Transverse colon (tissue), 4 donors: ENCODE measurements at regions not wholly inside any gene's neighbourhood (a gene's known extent, or its start where the extent isn't known, plus 50 kb on each side); places are given as distances from the start of the nearest gene placed in this dataset.
"Not testable (repeated sequence)": the region's sequence is repeated elsewhere in the genome, so short reads cannot be mapped to it uniquely, and the experiment has no call there.

Source experiments
- DNase-seq: peaks from one replicate; pipeline ENCODE4 v3.0.0-alpha.2; 2019
- H3K27ac ChIP-seq, 4 donors: fragments of 200-600 bp; sonication (generic); 2 replicates each; pipeline ENCODE4 v1.5.1; 2016 to 2018; ENCODE audit warnings: inconsistent platforms in 4 of 4
- H3K27me3 ChIP-seq: fragments of 200-600 bp; sonication (generic); 2 replicates; pipeline ENCODE4 v1.5.1; 2017; ENCODE audit warnings: inconsistent platforms
- H3K36me3 ChIP-seq, 4 donors: fragments of 200-600 bp; sonication (generic); 2 replicates each; pipeline ENCODE4 v1.5.1; 2017 to 2019; ENCODE audit warnings: inconsistent platforms in 4 of 4
- H3K4me1 ChIP-seq, 4 donors: fragments of 200-600 bp; sonication (generic); 2 replicates each; pipeline ENCODE4 v1.5.1; 2017 to 2020; ENCODE audit warnings: inconsistent platforms in 4 of 4
- H3K4me3 ChIP-seq, 4 donors: fragments of 200-600 bp; sonication (generic); 1 replicate in 1 of 4; 2 replicates in 3 of 4; pipeline versions ENCODE4 v1.5.1 to v1.6.1; 2017 to 2019; ENCODE audit warnings: inconsistent platforms in 4 of 4
- H3K9me3 ChIP-seq, 2 donors: fragments of 200-600 bp; sonication (generic); 2 replicates each; pipeline ENCODE4 v1.5.1; 2017 to 2019; ENCODE audit warnings: inconsistent platforms in 2 of 2
- CTCF ChIP-seq, 5 experiments: fragments of 200-600 bp in 3 of 5; fragments of 450-650 bp in 2 of 5; sonication (generic) in 3 of 5; IDR thresholded peaks; 1 replicate in 2 of 5; 2 replicates in 3 of 5; pipeline ENCODE4 v1.5.1; 2016 to 2017; ENCODE audit warnings: antibody characterized with exemption in 5 of 5, inconsistent platforms in 3 of 5, mild to moderate bottlenecking in 2 of 5, moderate library complexity in 1 of 5
- EP300 ChIP-seq: sonication (generic); formaldehyde crosslinking; IDR thresholded peaks from one replicate; pipeline ENCODE4 v1.6.1; 2017; ENCODE audit warnings: antibody characterized with exemption, low read depth
- POLR2A ChIP-seq: fragments of 450-650 bp; IDR thresholded peaks from one replicate; pipeline ENCODE4 v1.6.1; 2016; ENCODE audit warnings: antibody characterized with exemption, mild to moderate bottlenecking, moderate library complexity
- POLR2AphosphoS5 ChIP-seq, 3 donors: sonication (generic); formaldehyde crosslinking; IDR thresholded peaks; one replicate each; pipeline ENCODE4 v1.6.1; 2016; ENCODE audit warnings: antibody characterized with exemption in 3 of 3
- WGBS, 2 donors: methylation state at CpG; one replicate each; pipeline ENCODE4 v1.1.5; 2018; ENCODE audit warnings: low coverage in 1 of 2; 5-methylcytosine and 5-hydroxymethylcytosine counted together
- in situ Hi-C, 4 donors: fragments of 200-750 bp; cut with MboI; loops; one replicate each; pipeline versions ENCODE4 v1.15.0 to v1.15.1; 2017; ENCODE audit warnings: low sequenced_read_pairs in 3 of 4, low pct_ligation_motif_present in 1 of 4, low pct_unique_long_range_greater_than_20kb in 1 of 4
- intact Hi-C: fragments of 100-400 bp; cut with DNase I; formaldehyde crosslinking; loops from one replicate; pipeline ENCODE4 v1.15.1; 2023; ENCODE audit warnings: low total_unique reads

GRCh38 chr9:83191154-83191553, 128.2 kb upstream of the RASEF start:
- no peak overlapping the region for H3K27ac ChIP-seq
- no peak for TF ChIP-seq POLR2A
- no peak for TF ChIP-seq EP300
- no peak for TF ChIP-seq POLR2AphosphoS5 (IDR thresholded peaks at IDR 0.05)
- no peak for TF ChIP-seq CTCF (IDR thresholded peaks at IDR 0.05)
- peaks cover 3% of the 10 kb centered on the region for H3K27me3 ChIP-seq
- no peak overlapping the region for H3K4me3 ChIP-seq
- DNase-seq, result no peak
- no peaks in the 10 kb centered on the region for H3K4me1 ChIP-seq
- in situ Hi-C loops (no loop called here), intact Hi-C loops (no loop called here)
- H3K9me3 ChIP-seq, result no peaks in the 10 kb centered on the region
- H3K36me3 ChIP-seq, result no peaks in the 10 kb centered on the region

- DNase-seq, H3K9me3 ChIP-seq, H3K4me1 ChIP-seq, intact Hi-C loops, H3K36me3 ChIP-seq, in situ Hi-C loops, H3K4me3 ChIP-seq, H3K27ac ChIP-seq, H3K27me3 ChIP-seq: not testable (repeated sequence)
- 49% methylated on average over 4 of the region's 4 CpGs; no CpG with 5 or more reads in 1 of the 2 donors for WGBS, 2 donors
These were observed 126.1 kb upstream of the RASEF start for GRCh38 chr9:83189026-83189425.

GRCh38 chr9:83188277-83188676, 125.3 kb upstream of the RASEF start:
- no peaks in the 10 kb centered on the region for H3K36me3 ChIP-seq
- DNase-seq, result no peak
- WGBS, 2 donors, result 85 to 90% methylated on average over 3 of the region's 3 CpGs
- intact Hi-C loops, result no loop called here
- H3K4me1 ChIP-seq, result no peaks in the 10 kb centered on the region
- no peaks in the 10 kb centered on the region for H3K9me3 ChIP-seq
- no peaks in the 10 kb centered on the region for H3K27me3 ChIP-seq
- H3K27ac ChIP-seq, result no peak overlapping the region
- no peak overlapping the region for H3K4me3 ChIP-seq
- in situ Hi-C loops, result no loop called here
- no peak for TF ChIP-seq EP300
- TF ChIP-seq CTCF (IDR thresholded peaks at IDR 0.05), result no peak
- TF ChIP-seq POLR2A, result no peak
- no peak for TF ChIP-seq POLR2AphosphoS5 (IDR thresholded peaks at IDR 0.05)

- in situ Hi-C loops, result no loop called here
- no peaks in the 10 kb centered on the region for H3K27me3 ChIP-seq
- no peak for TF ChIP-seq POLR2AphosphoS5 (IDR thresholded peaks at IDR 0.05)
- no peak for TF ChIP-seq CTCF (IDR thresholded peaks at IDR 0.05)
- TF ChIP-seq EP300, result no peak
- TF ChIP-seq POLR2A, result no peak
- WGBS, 2 donors, result 66 to 68% methylated on average over 3 of the region's 3 CpGs
- H3K27ac ChIP-seq, result no peak overlapping the region
- no peak for DNase-seq
- H3K4me3 ChIP-seq, result no peak overlapping the region
- H3K36me3 ChIP-seq, result no peaks in the 10 kb centered on the region
- H3K4me1 ChIP-seq, result no peaks in the 10 kb centered on the region
- no peaks in the 10 kb centered on the region for H3K9me3 ChIP-seq
- intact Hi-C loops, result no loop called here
These were observed 123.3 kb upstream of the RASEF start for GRCh38 chr9:83186155-83186737.

- Histone ChIP-seq H3K27me3 (no peaks in the 10 kb centered on the region), H3K4me1 (no peaks in the 10 kb centered on the region), H3K9me3 (no peaks in the 10 kb centered on the region), H3K4me3 (no peak overlapping the region), H3K36me3 (no peaks in the 10 kb centered on the region), H3K27ac (no peak overlapping the region)
- in situ Hi-C loops, result no loop called here
- TF ChIP-seq CTCF (IDR thresholded peaks at IDR 0.05), result no peak
- no peak for TF ChIP-seq EP300
- no peak for TF ChIP-seq POLR2AphosphoS5 (IDR thresholded peaks at IDR 0.05)
- no peak for TF ChIP-seq POLR2A
- intact Hi-C loops, result no loop called here
- DNase-seq, result no peak
- WGBS, 2 donors, result 27 to 42% methylated on average over 2 to 8 of the region's 8 CpGs
These were observed 122.7 kb upstream of the RASEF start for GRCh38 chr9:83185488-83186154.
